SK-N-SH (cell line): ENCODE measurements at regions not wholly inside any gene's neighbourhood (a gene's known extent, or its start where the extent isn't known, plus 50 kb on each side); places are given as distances from the start of the nearest gene placed in this dataset.

Source experiments
- CTCF ChIA-PET: fragments of 300-600, 350-600 bp; formaldehyde crosslinking; extraction: SDS; loops from one replicate; lab custom pipeline; 2021; lab: Yijun Ruan, JAX
- POLR2A ChIA-PET: fragments of 350-600 bp; sonication (Branson Sonifier 250); formaldehyde crosslinking; extraction: SDS; loops from one replicate; lab custom pipeline; 2020; ENCODE audit warnings: antibody characterized with exemption, inconsistent platforms; lab: Yijun Ruan, JAX
- DNase-seq: peaks from one replicate; pipeline ENCODE4 v3.0.0; 2012
- H2AFZ ChIP-seq: fragments of 200-600 bp; sonication (generic); 2 replicates; pipeline ENCODE4 v1.8.1; 2016; ENCODE audit warnings: antibody characterized with exemption, mild to moderate bottlenecking, low read depth
- H3F3A ChIP-seq: fragments of 200-600 bp; sonication (generic); replicated peaks from 2 replicates; pipeline ENCODE3; 2016; ENCODE audit warnings: antibody characterized with exemption, mild to moderate bottlenecking; ENCODE audit not compliant: insufficient read depth
- H3K27ac ChIP-seq, 2 experiments: fragments of 200-500 bp in 1 of 2; fragments of 200-600 bp in 1 of 2; sonication (Bioruptor generic) in 1 of 2; sonication (generic), shearing (Covaris generic) in 1 of 2; 2 replicates each; pipeline versions ENCODE4 v1.5.1 to v1.6.1; 2014 to 2016; ENCODE audit warnings: low read depth in 2 of 2, inconsistent platforms in 1 of 2, low read length in 1 of 2, mild to moderate bottlenecking in 1 of 2, mixed read lengths in 1 of 2
- H3K27me3 ChIP-seq: fragments of 200-600 bp; sonication (generic), shearing (Covaris generic); 2 replicates; pipeline ENCODE4 v1.6.1; 2016; ENCODE audit warnings: mixed run types; ENCODE audit not compliant: insufficient read depth
- H3K36me3 ChIP-seq, 2 experiments: fragments of 200-500 bp in 1 of 2; fragments of 200-600 bp in 1 of 2; sonication (Bioruptor generic) in 1 of 2; sonication (generic) in 1 of 2; replicated peaks in 1 of 2; 2 replicates each; pipeline versions ENCODE3 to v1.5.1; 2014 to 2016; ENCODE audit warnings: low read length in 1 of 2, mild to moderate bottlenecking in 1 of 2; ENCODE audit not compliant: insufficient read depth in 2 of 2, control insufficient read depth in 1 of 2
- H3K4me1 ChIP-seq, 2 experiments: fragments of 200-500 bp in 1 of 2; fragments of 200-600 bp in 1 of 2; sonication (Bioruptor generic) in 1 of 2; sonication (generic), shearing (Covaris generic) in 1 of 2; 2 replicates each; pipeline versions ENCODE4 v1.5.1 to v1.6.1; 2014 to 2016; ENCODE audit warnings: low read depth in 1 of 2, low read length in 1 of 2, mixed run types in 1 of 2; ENCODE audit not compliant: insufficient read depth in 2 of 2, control insufficient read depth in 1 of 2
- H3K4me2 ChIP-seq: fragments of 200-600 bp; sonication (generic), shearing (Covaris generic); 2 replicates; pipeline ENCODE4 v1.6.1; 2017; ENCODE audit warnings: mixed run types
- H3K4me3 ChIP-seq, 2 experiments: fragments of 200-500 bp in 1 of 2; fragments of 200-600 bp in 1 of 2; sonication (Bioruptor generic) in 1 of 2; sonication (generic), shearing (Covaris generic) in 1 of 2; 2 replicates each; pipeline versions ENCODE4 v1.5.1 to v1.8.1; 2014 to 2016; ENCODE audit warnings: low read depth in 2 of 2, inconsistent platforms in 1 of 2, low read length in 1 of 2, mild to moderate bottlenecking in 1 of 2, mixed read lengths in 1 of 2, moderate library complexity in 1 of 2
- H3K79me2 ChIP-seq: fragments of 200-600 bp; sonication (generic); 2 replicates; pipeline ENCODE4 v1.8.1; 2017; ENCODE audit warnings: mild to moderate bottlenecking; ENCODE audit not compliant: insufficient read depth
- H3K9ac ChIP-seq: fragments of 200-600 bp; sonication (generic); 2 replicates; pipeline ENCODE4 v1.6.1; 2017; ENCODE audit warnings: mixed run types
- H3K9me2 ChIP-seq: fragments of 200-600 bp; sonication (generic); 2 replicates; pipeline ENCODE4 v1.6.1; 2017; ENCODE audit warnings: mixed run types
- H3K9me3 ChIP-seq: fragments of 200-600 bp; sonication (generic); 2 replicates; pipeline ENCODE4 v1.6.1; 2017; ENCODE audit warnings: mixed run types, mild to moderate bottlenecking, moderate library complexity
- H4K20me1 ChIP-seq: fragments of 200-600 bp; sonication (generic); 2 replicates; pipeline ENCODE4 v1.6.1; 2017; ENCODE audit warnings: mild to moderate bottlenecking, mixed run types; ENCODE audit not compliant: insufficient read depth
- CTCF ChIP-seq: fragments of 200-600 bp; sonication (generic); IDR thresholded peaks from 2 replicates; pipeline ENCODE4 v1.6.1; 2017; ENCODE audit warnings: antibody characterized with exemption, mild to moderate bottlenecking, moderate library complexity
- ELF1 ChIP-seq: IDR thresholded peaks from 2 replicates; pipeline ENCODE4 v1.4.0; 2012
- EZH2phosphoT487 ChIP-seq: fragments of 200-600 bp; sonication (generic); IDR thresholded peaks from 2 replicates; pipeline ENCODE4 v1.6.1; 2017; ENCODE audit warnings: low read depth, mixed run types, mild to moderate bottlenecking, antibody characterized with exemption, moderate library complexity, borderline replicate concordance
- FOSL2 ChIP-seq: IDR thresholded peaks from 2 replicates; pipeline ENCODE4 v1.4.0; 2012; ENCODE audit warnings: low read depth, mild to moderate bottlenecking, moderate library complexity, borderline replicate concordance
- FOXM1 ChIP-seq: IDR thresholded peaks from 2 replicates; pipeline ENCODE4 v1.4.0; 2012; ENCODE audit warnings: low read depth, mild to moderate bottlenecking
- GABPA ChIP-seq: IDR thresholded peaks from 2 replicates; pipeline ENCODE4 v1.4.0; 2012; ENCODE audit warnings: low read depth, mild to moderate bottlenecking
- GATA2 ChIP-seq: sonication (generic); formaldehyde crosslinking; IDR thresholded peaks from 2 replicates; pipeline ENCODE4 v1.5.0; 2020; ENCODE audit warnings: mild to moderate bottlenecking, missing genetic modification reagents
- IRF3 ChIP-seq: fragments of 150-350 bp; IDR thresholded peaks from 2 replicates; pipeline ENCODE4 v1.6.1; 2016; ENCODE audit warnings: mild to moderate bottlenecking, low read depth, low read length
- NRF1 ChIP-seq: IDR thresholded peaks from 2 replicates; pipeline ENCODE4 v1.6.1; 2012; ENCODE audit warnings: low read depth, mild to moderate bottlenecking, low read length
- PBX3 ChIP-seq: IDR thresholded peaks from 2 replicates; pipeline ENCODE4; 2012
- RAD21 ChIP-seq: IDR thresholded peaks from 2 replicates; pipeline ENCODE4 v1.6.1; 2012; ENCODE audit warnings: mild to moderate bottlenecking, low read length
- REST ChIP-seq: IDR thresholded peaks from 2 replicates; pipeline ENCODE4 v1.6.1; 2012; ENCODE audit warnings: mild to moderate bottlenecking, low read depth, low read length, moderate library complexity
- RFX5 ChIP-seq: IDR thresholded peaks from 2 replicates; pipeline ENCODE4 v1.6.1; 2012; ENCODE audit warnings: mild to moderate bottlenecking, improper control_type of control experiment, low read length
- RXRA ChIP-seq: IDR thresholded peaks from 2 replicates; pipeline ENCODE4 v1.4.0; 2012; ENCODE audit warnings: low read depth, mild to moderate bottlenecking, borderline replicate concordance
- SIN3A ChIP-seq: IDR thresholded peaks from 2 replicates; pipeline ENCODE4 v1.6.1; 2012; ENCODE audit warnings: low read depth, mild to moderate bottlenecking, low read length, moderate library complexity, borderline replicate concordance
- TEAD4 ChIP-seq: IDR thresholded peaks from 2 replicates; pipeline ENCODE4 v1.4.0; 2012; ENCODE audit warnings: mild to moderate bottlenecking, borderline replicate concordance; ENCODE audit not compliant: insufficient read depth
- USF1 ChIP-seq: IDR thresholded peaks from 2 replicates; pipeline ENCODE4 v1.4.0; 2012; ENCODE audit warnings: low read depth, borderline replicate concordance
- YY1 ChIP-seq: IDR thresholded peaks from 2 replicates; pipeline ENCODE4 v1.4.0; 2012; ENCODE audit warnings: low read depth, mild to moderate bottlenecking
- ZBTB33 ChIP-seq: IDR thresholded peaks from 2 replicates; pipeline ENCODE4 v1.4.0; 2012; ENCODE audit warnings: low read depth, borderline replicate concordance
- WGBS: methylation state at CpG from one replicate; pipeline ENCODE4 v1.1.6; 2017; ENCODE audit warnings: low lambda C conversion rate; 5-methylcytosine and 5-hydroxymethylcytosine counted together

- no peak for TF ChIP-seq PBX3
- no peak for TF ChIP-seq EZH2phosphoT487
- no peak for TF ChIP-seq SIN3A
- no peak for TF ChIP-seq REST
- TF ChIP-seq RAD21 = no peak
- TF ChIP-seq TEAD4 = no peak
- no peak for TF ChIP-seq IRF3
- no peak for TF ChIP-seq USF1
- TF ChIP-seq FOXM1 = no peak
- no peak for TF ChIP-seq CTCF
- no peak for TF ChIP-seq FOSL2
Measured at GRCh38 chr2:53583583-53583982, 184.0 kb upstream of the CHAC2 start (continued).

- Histone ChIP-seq H3F3A (no peaks in the 10 kb centered on the region), H3K9me3 (no peaks in the 10 kb centered on the region), H3K4me2 (no peak overlapping the region), H3K27me3 (no peaks in the 10 kb centered on the region), H2AFZ (no peak overlapping the region), H4K20me1 (no peaks in the 10 kb centered on the region), H3K27ac (no peak overlapping the region), H3K79me2 (no peaks in the 10 kb centered on the region), H3K36me3 (no peaks in the 10 kb centered on the region), H3K4me1 (no peaks in the 10 kb centered on the region), H3K9me2 (no peaks in the 10 kb centered on the region), H3K4me3 (no peak overlapping the region), H3K9ac (no peak overlapping the region)
- ChIA-PET POLR2A (no interaction called here), CTCF (no interaction called here)
- no peak for DNase-seq
- WGBS = 3% methylated on average over 2 of the region's 2 CpGs
- TF ChIP-seq FOSL2 (no peak), NRF1 (no peak), ZBTB33 (no peak), RAD21 (no peak), RFX5 (no peak), SIN3A (no peak), PBX3 (no peak), GATA2 (no peak), RXRA (no peak), ELF1 (no peak), YY1 (no peak), GABPA (no peak)
Measured at GRCh38 chr2:53582556-53582955, 185.0 kb upstream of the CHAC2 start.
